Smooth muscle cell of the brain vasculature (primary cell): ENCODE measurements at regions not wholly inside any gene's neighbourhood (a gene's known extent, or its start where the extent isn't known, plus 50 kb on each side); places are given as distances from the start of the nearest gene placed in this dataset.

ENCODE experiments used
- DNase-seq: peaks from one replicate; pipeline ENCODE4 v3.0.0-alpha.2; 2012; ENCODE audit warnings: low read depth, low spot score

- DNase-seq = no peak
These were observed 59.4 kb upstream of the BZW1 start for GRCh38 chr2:200752332-200752731.

- no peak for DNase-seq
These were observed 58.9 kb upstream of the BZW1 start for GRCh38 chr2:200752835-200753234.

- no peak for DNase-seq
These were observed 54.9 kb upstream of the BZW1 start for GRCh38 chr2:200756618-200757321.

- DNase-seq = no peak
These were observed 54.3 kb upstream of the BZW1 start for GRCh38 chr2:200757399-200757798.

GRCh38 chr2:200758341-200758740 is 53.4 kb upstream of the BZW1 start:
- no peak for DNase-seq

GRCh38 chr2:200761266-200761665 is 50.4 kb upstream of the BZW1 start:
- no peak for DNase-seq
